ENCODE measurements at regions not wholly inside any gene's neighbourhood (a gene's known extent, or its start where the extent isn't known, plus 50 kb on each side); places are given as distances from the start of the nearest gene placed in this dataset.
"Not testable (repeated sequence)": the region's sequence is repeated elsewhere in the genome, so short reads cannot be mapped to it uniquely, and the experiment has no call there.

DNA sequence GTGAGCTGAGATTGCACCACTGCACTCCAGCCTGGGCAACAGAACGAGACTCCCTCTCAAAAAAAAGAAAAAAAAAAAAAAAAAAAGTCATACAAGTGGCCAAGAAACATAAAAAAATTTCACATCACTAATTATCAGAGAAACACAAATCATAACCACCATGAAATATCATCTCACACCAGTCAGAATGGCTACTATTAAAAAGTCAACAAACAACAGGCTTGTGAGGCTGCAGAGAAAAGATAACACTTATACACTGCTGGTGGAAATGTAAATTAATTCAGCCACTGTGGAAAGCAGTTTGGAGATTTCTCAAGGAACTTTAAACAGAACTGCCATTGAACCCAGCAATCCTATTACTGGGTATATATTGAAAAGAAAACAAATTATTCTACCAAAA, 291.1 kb upstream of the MCTP2 start:
- H2AFZ ChIP-seq (ENCODE audit: low read length), result no peak overlapping the region
- no peaks in the 10 kb centered on the region for H3K79me2 ChIP-seq (ENCODE audit: low read length)
- no peaks in the 10 kb centered on the region for H3K4me1 ChIP-seq (ENCODE audit: low read length)
- no peak overlapping the region for H3K27ac ChIP-seq (ENCODE audit: low read length)
- H3K9me2 ChIP-seq (replicated peaks; ENCODE audit: insufficient read depth, low read length), result no peaks in the 10 kb centered on the region
- no peaks in the 10 kb centered on the region for H4K20me1 ChIP-seq (ENCODE audit: insufficient read depth, low read depth, low read length)
- H3K27me3 ChIP-seq (ENCODE audit: low read length), result no peaks in the 10 kb centered on the region
- no peak overlapping the region for H3K4me3 ChIP-seq (ENCODE audit: low read length)
- no peak overlapping the region for H3K4me2 ChIP-seq (ENCODE audit: low read depth, low read length, poor library complexity, severe bottlenecking)
- H3K9ac ChIP-seq (ENCODE audit: low read length), result no peak overlapping the region
- no peaks in the 10 kb centered on the region for H3K36me3 ChIP-seq (ENCODE audit: insufficient read depth, low read length)
- H3K9me3 ChIP-seq (ENCODE audit: low read length), result no peaks in the 10 kb centered on the region
- no peak for DNase-seq

DNA sequence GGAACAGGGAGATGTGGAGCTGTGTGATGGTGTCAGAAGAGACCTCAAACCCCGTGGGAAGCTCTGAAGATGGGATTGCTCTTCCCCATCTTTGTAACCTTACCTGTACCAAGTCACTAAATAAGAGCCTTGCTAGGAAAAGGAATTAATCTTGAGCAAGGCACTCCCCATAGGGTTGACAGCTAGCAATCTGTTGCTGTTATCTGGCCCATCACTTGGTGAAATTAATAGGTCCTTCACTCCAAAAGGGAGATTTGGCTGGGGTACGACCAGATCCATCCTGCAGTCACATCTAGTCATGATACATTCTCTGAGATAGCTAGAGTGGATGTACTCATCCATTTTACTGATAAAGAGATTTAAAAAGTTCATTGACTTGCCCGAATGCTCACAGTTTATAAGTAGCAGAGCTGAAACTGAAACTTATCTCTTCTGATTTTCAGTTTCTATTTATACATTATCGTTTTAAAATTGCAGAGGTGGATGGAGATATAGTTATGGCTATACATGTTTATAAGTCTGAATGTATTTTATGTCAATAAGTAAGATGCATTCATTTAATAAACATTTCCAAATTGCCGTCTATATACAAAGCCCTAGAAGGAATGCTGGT, 299.1 kb upstream of the MCTP2 start:
- H2AFZ ChIP-seq (ENCODE audit: low read length), result no peak overlapping the region
- no peaks in the 10 kb centered on the region for H3K4me1 ChIP-seq (ENCODE audit: low read length)
- H3K4me2 ChIP-seq (ENCODE audit: low read depth, low read length, poor library complexity, severe bottlenecking), result no peak overlapping the region
- no peaks in the 10 kb centered on the region for H3K27me3 ChIP-seq (ENCODE audit: low read length)
- H4K20me1 ChIP-seq (ENCODE audit: insufficient read depth, low read depth, low read length), result no peaks in the 10 kb centered on the region
- no peaks in the 10 kb centered on the region for H3K79me2 ChIP-seq (ENCODE audit: low read length)
- no peak overlapping the region for H3K9ac ChIP-seq (ENCODE audit: low read length)
- H3K36me3 ChIP-seq (ENCODE audit: insufficient read depth, low read length), result no peaks in the 10 kb centered on the region
- H3K9me2 ChIP-seq (replicated peaks; ENCODE audit: insufficient read depth, low read length), result no peaks in the 10 kb centered on the region
- H3K27ac ChIP-seq (ENCODE audit: low read length), result no peak overlapping the region
- H3K9me3 ChIP-seq (ENCODE audit: low read length), result no peaks in the 10 kb centered on the region
- H3K4me3 ChIP-seq (ENCODE audit: low read length), result no peak overlapping the region
- no peak for DNase-seq

DNA sequence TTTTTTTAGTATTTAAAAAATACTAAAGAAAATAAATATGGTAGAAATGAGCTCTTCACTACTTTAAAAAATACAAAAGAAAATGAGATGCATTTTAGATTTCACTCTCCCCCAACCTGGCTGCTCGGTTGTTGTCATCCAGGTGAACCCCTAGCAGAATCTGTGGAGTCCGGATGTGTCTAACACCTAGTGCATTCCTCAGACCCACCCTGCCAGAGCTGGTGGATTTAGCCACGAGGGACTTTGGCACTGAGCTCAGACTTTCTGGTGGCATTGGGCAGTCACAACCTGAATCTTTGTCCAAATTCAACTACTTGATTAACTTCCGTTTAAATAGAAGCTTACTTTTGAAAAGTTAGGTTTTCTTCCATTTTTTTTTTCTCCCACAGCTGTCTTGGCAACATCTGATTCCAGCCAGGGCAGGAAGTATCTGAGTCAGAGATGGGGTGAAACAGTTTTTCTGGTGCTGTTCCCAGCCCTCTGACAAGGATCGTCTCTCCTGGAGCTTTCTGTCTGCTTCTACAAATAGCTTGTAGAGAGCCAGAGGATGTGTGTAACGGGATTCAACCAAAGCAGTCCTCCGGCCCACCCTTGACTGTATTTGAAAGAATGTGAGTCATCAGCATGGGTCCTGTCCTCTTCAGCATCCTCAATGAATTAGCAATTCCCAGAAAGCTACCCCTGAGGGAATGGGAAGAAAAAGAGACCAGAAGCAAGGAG, 301.8 kb upstream of the MCTP2 start:
- no peaks in the 10 kb centered on the region for H3K4me1 ChIP-seq (ENCODE audit: low read length)
- no peak overlapping the region for H3K4me2 ChIP-seq (ENCODE audit: low read depth, low read length, poor library complexity, severe bottlenecking)
- no peak for DNase-seq
- H3K9me2 ChIP-seq (replicated peaks; ENCODE audit: insufficient read depth, low read length), result no peaks in the 10 kb centered on the region
- no peaks in the 10 kb centered on the region for H4K20me1 ChIP-seq (ENCODE audit: insufficient read depth, low read depth, low read length)
- H3K79me2 ChIP-seq (ENCODE audit: low read length), result no peaks in the 10 kb centered on the region
- no peaks in the 10 kb centered on the region for H3K27me3 ChIP-seq (ENCODE audit: low read length)
- no peak overlapping the region for H3K27ac ChIP-seq (ENCODE audit: low read length)
- no peaks in the 10 kb centered on the region for H3K9me3 ChIP-seq (ENCODE audit: low read length)
- no peak overlapping the region for H2AFZ ChIP-seq (ENCODE audit: low read length)
- H3K4me3 ChIP-seq (ENCODE audit: low read length), result no peak overlapping the region
- H3K36me3 ChIP-seq (ENCODE audit: insufficient read depth, low read length), result no peaks in the 10 kb centered on the region
- no peak overlapping the region for H3K9ac ChIP-seq (ENCODE audit: low read length)

DNA sequence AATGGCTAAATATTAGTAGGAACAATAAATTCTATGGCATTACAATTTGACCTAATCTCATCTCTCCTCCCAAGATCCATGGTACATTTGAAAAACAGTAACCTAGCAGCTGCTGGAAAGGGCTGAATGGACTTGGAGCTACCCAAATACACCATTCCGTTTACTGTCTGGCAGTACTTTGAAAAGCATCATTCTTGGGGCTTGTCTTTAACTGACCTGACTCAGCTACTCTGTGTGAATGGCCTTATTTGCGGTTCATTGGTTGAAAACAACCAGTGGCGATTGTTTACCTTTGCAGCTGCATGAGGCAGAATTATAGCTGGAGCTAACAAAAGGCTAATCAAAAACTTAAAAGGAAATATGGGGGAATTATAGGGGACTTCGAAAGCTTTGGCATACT, 311.2 kb upstream of the MCTP2 start:
- H3K9me2 ChIP-seq (replicated peaks; ENCODE audit: insufficient read depth, low read length), result no peaks in the 10 kb centered on the region

DNA sequence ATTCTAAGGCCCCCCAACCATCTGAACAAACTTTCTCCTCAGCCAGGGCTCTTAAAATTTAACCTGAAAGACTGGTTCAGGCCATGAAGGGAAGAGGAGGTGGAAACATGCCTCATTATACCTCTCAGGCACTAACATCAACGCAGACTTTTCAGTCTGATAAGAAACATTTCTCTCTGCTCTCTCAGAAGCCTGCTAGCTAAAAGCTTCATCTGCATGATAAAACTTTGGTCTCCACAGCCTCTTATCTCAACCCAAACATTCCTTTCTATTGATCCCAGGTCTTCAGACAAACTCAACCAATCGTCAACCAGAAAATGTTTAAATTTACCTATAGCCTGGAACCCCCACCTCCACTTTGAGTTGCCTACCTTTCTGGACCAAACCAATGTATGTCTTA, 312.6 kb upstream of the MCTP2 start:
- H3K9me3 ChIP-seq (ENCODE audit: low read length); H3K9me2 ChIP-seq (replicated peaks; ENCODE audit: insufficient read depth, low read length); DNase-seq; H3K79me2 ChIP-seq (ENCODE audit: low read length); H2AFZ ChIP-seq (ENCODE audit: low read length); H3K4me2 ChIP-seq (ENCODE audit: low read depth, low read length, poor library complexity, severe bottlenecking); H3K9ac ChIP-seq (ENCODE audit: low read length); H4K20me1 ChIP-seq (ENCODE audit: insufficient read depth, low read depth, low read length); H3K36me3 ChIP-seq (ENCODE audit: insufficient read depth, low read length); H3K27me3 ChIP-seq (ENCODE audit: low read length); H3K4me3 ChIP-seq (ENCODE audit: low read length); H3K27ac ChIP-seq (ENCODE audit: low read length); H3K4me1 ChIP-seq (ENCODE audit: low read length): not testable (repeated sequence)

More for the DNA sequence above, 311.2 kb upstream of the MCTP2 start:
- no peaks in the 10 kb centered on the region for H3K36me3 ChIP-seq (ENCODE audit: insufficient read depth, low read length)
- no peak overlapping the region for H3K4me2 ChIP-seq (ENCODE audit: low read depth, low read length, poor library complexity, severe bottlenecking)
- H3K27me3 ChIP-seq (ENCODE audit: low read length), result no peaks in the 10 kb centered on the region
- no peak overlapping the region for H2AFZ ChIP-seq (ENCODE audit: low read length)
- H3K27ac ChIP-seq (ENCODE audit: low read length), result no peak overlapping the region
- no peaks in the 10 kb centered on the region for H3K4me1 ChIP-seq (ENCODE audit: low read length)
- DNase-seq, result no peak
- no peaks in the 10 kb centered on the region for H3K79me2 ChIP-seq (ENCODE audit: low read length)
- H3K4me3 ChIP-seq (ENCODE audit: low read length), result no peak overlapping the region
- no peaks in the 10 kb centered on the region for H3K9me3 ChIP-seq (ENCODE audit: low read length)
- H3K9ac ChIP-seq (ENCODE audit: low read length), result no peak overlapping the region
- no peaks in the 10 kb centered on the region for H4K20me1 ChIP-seq (ENCODE audit: insufficient read depth, low read depth, low read length)

DNA sequence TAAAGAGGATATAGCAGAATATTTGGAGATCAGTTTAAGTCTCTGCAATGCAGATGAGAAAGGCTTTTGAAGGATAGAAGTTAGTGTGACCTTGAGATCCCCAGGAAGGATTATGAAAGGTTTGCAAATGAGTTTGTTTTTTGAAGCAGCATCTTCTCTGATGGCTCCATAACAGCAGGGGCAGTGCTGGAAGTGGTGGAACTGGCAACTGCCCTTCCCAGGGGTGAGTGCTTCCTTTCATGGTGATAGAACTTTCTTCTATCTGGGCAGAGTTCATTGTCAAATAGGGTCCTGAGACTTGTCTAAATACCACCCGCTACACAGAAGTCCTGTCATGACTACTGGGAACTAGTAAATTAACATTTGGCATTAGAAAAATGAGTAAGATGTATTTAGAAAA, 314.2 kb upstream of the MCTP2 start:
- Histone ChIP-seq H3K27ac (ENCODE audit: low read length) (no peak overlapping the region), H3K4me3 (ENCODE audit: low read length) (no peak overlapping the region), H3K4me1 (ENCODE audit: low read length) (no peaks in the 10 kb centered on the region), H3K9ac (ENCODE audit: low read length) (no peak overlapping the region), H3K9me2 (replicated peaks; ENCODE audit: insufficient read depth, low read length) (no peaks in the 10 kb centered on the region), H4K20me1 (ENCODE audit: insufficient read depth, low read depth, low read length) (no peaks in the 10 kb centered on the region), H3K9me3 (ENCODE audit: low read length) (no peaks in the 10 kb centered on the region), H3K36me3 (ENCODE audit: insufficient read depth, low read length) (no peaks in the 10 kb centered on the region), H3K79me2 (ENCODE audit: low read length) (no peaks in the 10 kb centered on the region), H2AFZ (ENCODE audit: low read length) (no peak overlapping the region), H3K4me2 (ENCODE audit: low read depth, low read length, poor library complexity, severe bottlenecking) (no peak overlapping the region), H3K27me3 (ENCODE audit: low read length) (no peaks in the 10 kb centered on the region)
- DNase-seq, result no peak

DNA sequence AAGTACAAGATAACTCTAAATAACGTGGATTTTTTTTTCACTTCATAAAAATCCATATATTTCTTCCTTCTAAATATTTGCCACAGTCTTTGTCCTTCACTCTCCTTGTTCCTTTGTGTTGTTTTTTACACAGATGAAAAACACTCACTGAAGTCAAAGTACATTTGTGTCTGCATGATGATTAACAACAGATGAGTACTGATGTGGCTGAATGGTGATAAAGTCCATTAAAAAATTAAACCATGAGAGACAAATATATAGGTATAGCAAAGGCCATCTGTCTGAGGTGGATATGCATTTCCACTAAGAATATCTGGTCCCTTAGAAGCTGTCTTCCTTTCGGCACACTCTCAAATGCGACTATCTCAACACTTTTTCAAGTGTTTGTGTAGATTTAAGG, 317.5 kb upstream of the MCTP2 start:
- Histone ChIP-seq H3K36me3 (ENCODE audit: insufficient read depth, low read length) (no peaks in the 10 kb centered on the region), H3K9me2 (replicated peaks; ENCODE audit: insufficient read depth, low read length) (no peaks in the 10 kb centered on the region), H3K27ac (ENCODE audit: low read length) (no peak overlapping the region), H3K4me1 (ENCODE audit: low read length) (no peaks in the 10 kb centered on the region), H3K4me2 (ENCODE audit: low read depth, low read length, poor library complexity, severe bottlenecking) (no peak overlapping the region), H3K4me3 (ENCODE audit: low read length) (no peak overlapping the region), H3K9me3 (ENCODE audit: low read length) (no peaks in the 10 kb centered on the region), H3K79me2 (ENCODE audit: low read length) (no peaks in the 10 kb centered on the region), H3K27me3 (ENCODE audit: low read length) (no peaks in the 10 kb centered on the region), H2AFZ (ENCODE audit: low read length) (no peak overlapping the region), H3K9ac (ENCODE audit: low read length) (no peak overlapping the region), H4K20me1 (ENCODE audit: insufficient read depth, low read depth, low read length) (no peaks in the 10 kb centered on the region)
- no peak for DNase-seq

DNA sequence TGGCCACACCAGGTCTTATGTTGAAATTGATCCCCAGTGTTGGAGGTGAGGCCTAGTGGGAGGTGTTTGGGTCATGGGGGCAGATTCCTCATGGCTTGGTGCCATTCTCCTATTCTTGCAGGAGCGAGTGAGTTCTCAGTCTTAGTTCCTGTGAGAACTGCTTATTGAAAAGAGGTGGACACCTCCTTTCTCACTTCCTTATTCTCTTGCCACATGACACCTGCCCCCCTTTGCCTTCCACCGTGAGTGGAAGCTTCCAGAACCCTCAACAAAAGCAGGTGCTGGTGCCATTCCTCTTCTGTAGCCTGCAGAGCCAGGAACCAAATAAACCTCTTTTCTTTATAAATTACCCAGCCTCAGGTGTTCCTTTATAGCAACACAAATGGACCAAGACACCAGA, 318.1 kb upstream of the MCTP2 start:
- no peak for DNase-seq
- Histone ChIP-seq H3K9me3 (ENCODE audit: low read length) (no peaks in the 10 kb centered on the region), H3K79me2 (ENCODE audit: low read length) (no peaks in the 10 kb centered on the region), H3K9me2 (replicated peaks; ENCODE audit: insufficient read depth, low read length) (no peaks in the 10 kb centered on the region), H3K4me1 (ENCODE audit: low read length) (no peaks in the 10 kb centered on the region), H3K27ac (ENCODE audit: low read length) (no peak overlapping the region), H3K9ac (ENCODE audit: low read length) (no peak overlapping the region), H2AFZ (ENCODE audit: low read length) (no peak overlapping the region), H3K27me3 (ENCODE audit: low read length) (no peaks in the 10 kb centered on the region), H4K20me1 (ENCODE audit: insufficient read depth, low read depth, low read length) (no peaks in the 10 kb centered on the region), H3K4me3 (ENCODE audit: low read length) (no peak overlapping the region), H3K36me3 (ENCODE audit: insufficient read depth, low read length) (no peaks in the 10 kb centered on the region), H3K4me2 (ENCODE audit: low read depth, low read length, poor library complexity, severe bottlenecking) (no peak overlapping the region)

Data from Karpas-422 (cell line).